Keratinocyte (primary cell): ENCODE measurements at regions not wholly inside any gene's neighbourhood (a gene's known extent, or its start where the extent isn't known, plus 50 kb on each side); places are given as distances from the start of the nearest gene placed in this dataset.

Experiments used
- EZH2 ChIP-seq: IDR thresholded peaks from one replicate; pipeline ENCODE4 v1.6.1; 2012; ENCODE audit warnings: inconsistent platforms, mild to moderate bottlenecking, low read length, moderate library complexity
- TF ChIP-seq, protein P1 (sequence below), 3 experiments: IDR thresholded peaks in 1 of 3; conservative IDR thresholded peaks in 1 of 3; optimal IDR thresholded peaks in 1 of 3; 2 replicates in 2 of 3; 3 replicates in 1 of 3; pipeline versions ENCODE3 to v1.5.1; 2011; ENCODE audit warnings: low read length in 3 of 3, mild to moderate bottlenecking in 3 of 3, moderate library complexity in 2 of 3, control low read depth in 1 of 3, inconsistent platforms in 1 of 3; ENCODE audit not compliant: insufficient read depth in 2 of 3; ENCODE audit errors: extremely low read depth in 1 of 3

DNA sequence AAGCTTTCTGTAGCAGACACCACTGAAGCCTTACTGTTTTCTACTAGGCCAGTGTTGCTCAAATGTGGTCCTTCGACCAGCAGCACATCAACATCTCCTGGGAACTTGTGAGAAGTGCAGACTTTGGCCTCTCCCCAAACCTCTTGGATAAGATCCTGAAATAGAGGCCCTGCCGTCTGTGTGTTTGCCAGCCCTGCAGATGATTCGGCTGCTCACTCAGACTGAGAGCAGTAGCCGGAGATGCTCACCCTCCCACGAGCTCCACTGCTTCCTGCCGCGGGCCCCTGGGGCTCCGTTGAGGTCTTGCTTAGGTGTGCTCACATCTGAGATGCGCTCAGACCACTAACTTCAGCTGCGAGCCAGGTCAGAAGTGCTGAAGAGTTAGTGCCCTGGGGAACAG is 129.5 kb upstream of the SSTR4 start:
- TF ChIP-seq, protein P1, sequence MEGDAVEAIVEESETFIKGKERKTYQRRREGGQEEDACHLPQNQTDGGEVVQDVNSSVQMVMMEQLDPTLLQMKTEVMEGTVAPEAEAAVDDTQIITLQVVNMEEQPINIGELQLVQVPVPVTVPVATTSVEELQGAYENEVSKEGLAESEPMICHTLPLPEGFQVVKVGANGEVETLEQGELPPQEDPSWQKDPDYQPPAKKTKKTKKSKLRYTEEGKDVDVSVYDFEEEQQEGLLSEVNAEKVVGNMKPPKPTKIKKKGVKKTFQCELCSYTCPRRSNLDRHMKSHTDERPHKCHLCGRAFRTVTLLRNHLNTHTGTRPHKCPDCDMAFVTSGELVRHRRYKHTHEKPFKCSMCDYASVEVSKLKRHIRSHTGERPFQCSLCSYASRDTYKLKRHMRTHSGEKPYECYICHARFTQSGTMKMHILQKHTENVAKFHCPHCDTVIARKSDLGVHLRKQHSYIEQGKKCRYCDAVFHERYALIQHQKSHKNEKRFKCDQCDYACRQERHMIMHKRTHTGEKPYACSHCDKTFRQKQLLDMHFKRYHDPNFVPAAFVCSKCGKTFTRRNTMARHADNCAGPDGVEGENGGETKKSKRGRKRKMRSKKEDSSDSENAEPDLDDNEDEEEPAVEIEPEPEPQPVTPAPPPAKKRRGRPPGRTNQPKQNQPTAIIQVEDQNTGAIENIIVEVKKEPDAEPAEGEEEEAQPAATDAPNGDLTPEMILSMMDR (optimal IDR thresholded peaks at IDR 0.05 in 1 of 3, IDR thresholded peaks at IDR 0.05 in 1 of 3, conservative IDR thresholded peaks at IDR 0.05 in 1 of 3; ENCODE audit: extremely low read depth in 1 of 3, insufficient read depth in 2 of 3, low read length in 3 of 3), result no peak
- no peak for TF ChIP-seq EZH2
